PC-3 (cell line): ENCODE measurements at regions not wholly inside any gene's neighbourhood (a gene's known extent, or its start where the extent isn't known, plus 50 kb on each side); places are given as distances from the start of the nearest gene placed in this dataset.
A peak's percentile ranks its signal among the peaks of the same experiment; 100 is the strongest.

Experiments
- ATAC-seq: fragments of 200-7000 bp; cut with Tn5 transposase; 2 replicates; pipeline ENCODE4 v1.9.1; 2020; ENCODE audit warnings: mild to moderate bottlenecking, moderate library complexity
- BruUV-seq: library from RNA; stranded (reverse); fragments of 400-500 nt; replicated peaks from 2 replicates; lab custom pipeline; 2021; lab: Mats Ljungman, UMichigan
- CTCF ChIA-PET: fragments of 300-600 bp; sonication (Branson Sonifier 250); formaldehyde crosslinking; loops from one replicate; lab custom pipeline; 2022; ENCODE audit warnings: antibody characterized with exemption; lab: Charles Lee
- POLR2A ChIA-PET: fragments of 300-600 bp; sonication (Branson Sonifier 250); formaldehyde crosslinking; loops from one replicate; lab custom pipeline; 2022; ENCODE audit warnings: antibody characterized with exemption; ENCODE audit not compliant: unreplicated experiment; lab: Charles Lee
- DNase-seq: peaks from one replicate; pipeline ENCODE4 v3.0.0-alpha.2; 2015
- H2AFZ ChIP-seq: fragments of 300-600 bp; sonication (generic); 2 replicates; pipeline ENCODE4 v1.6.0; 2016; ENCODE audit warnings: antibody characterized with exemption, low read length
- H3F3A ChIP-seq: fragments of 300-600 bp; sonication (generic); one replicate; pipeline ENCODE4 v1.6.0; 2017; ENCODE audit warnings: antibody characterized with exemption, low read length, control low read depth, mild to moderate bottlenecking; ENCODE audit not compliant: unreplicated experiment
- H3K27ac ChIP-seq: fragments of 300-600 bp; sonication (generic); 2 replicates; pipeline ENCODE4 v1.5.1; 2016; ENCODE audit warnings: mild to moderate bottlenecking, low read length
- H3K27me3 ChIP-seq: fragments of 300-600 bp; sonication (generic); 2 replicates; pipeline ENCODE4 v1.6.1; 2016; ENCODE audit warnings: low read length, mixed read lengths
- H3K36me3 ChIP-seq: fragments of 300-600 bp; sonication (generic); 2 replicates; pipeline ENCODE4 v1.6.1; 2016; ENCODE audit warnings: low read depth, mixed run types, low read length, mixed read lengths
- H3K4me1 ChIP-seq: fragments of 300-600 bp; sonication (generic); 2 replicates; pipeline ENCODE4 v1.5.1; 2016; ENCODE audit warnings: low read length; ENCODE audit not compliant: insufficient read depth
- H3K4me2 ChIP-seq: fragments of 300-600 bp; sonication (generic); 2 replicates; pipeline ENCODE4 v1.6.0; 2016; ENCODE audit warnings: low read length
- H3K4me3 ChIP-seq: fragments of 300-600 bp; sonication (generic); 2 replicates; pipeline ENCODE4 v1.5.1; 2016; ENCODE audit warnings: mild to moderate bottlenecking, low read length, mixed read lengths
- H3K79me2 ChIP-seq: fragments of 300-600 bp; sonication (generic); 2 replicates; pipeline ENCODE4 v1.6.1; 2017; ENCODE audit warnings: low read length, mixed read lengths
- H3K9ac ChIP-seq: fragments of 300-600 bp; sonication (generic); 2 replicates; pipeline ENCODE4 v1.6.0; 2016; ENCODE audit warnings: mild to moderate bottlenecking, low read length
- H3K9me2 ChIP-seq: fragments of 300-600 bp; sonication (generic); replicated peaks from 2 replicates; pipeline ENCODE4 v1.6.1; 2016; ENCODE audit warnings: mixed run types, low read length, mixed read lengths
- H3K9me3 ChIP-seq: fragments of 300-600 bp; sonication (generic); 2 replicates; pipeline ENCODE4 v1.6.1; 2016; ENCODE audit warnings: low read length, mixed read lengths
- H4K20me1 ChIP-seq: fragments of 300-600 bp; sonication (generic); 2 replicates; pipeline ENCODE4 v1.6.1; 2016; ENCODE audit warnings: low read length, mixed read lengths
- CTCF ChIP-seq: fragments of 300-600 bp; sonication (generic); conservative IDR thresholded peaks from 2 replicates; pipeline ENCODE4 v1.5.1; 2017; ENCODE audit warnings: antibody characterized with exemption, low read depth, mild to moderate bottlenecking, low read length
- EZH2 ChIP-seq: fragments of 300-600 bp; sonication (generic); IDR thresholded peaks from one replicate; pipeline ENCODE4 v1.6.1; 2017; ENCODE audit warnings: antibody characterized with exemption, mild to moderate bottlenecking, low read length; ENCODE audit not compliant: unreplicated experiment
- EZH2phosphoT487 ChIP-seq: fragments of 300-600 bp; sonication (generic); IDR thresholded peaks from 2 replicates; pipeline ENCODE4 v1.6.1; 2018; ENCODE audit warnings: mild to moderate bottlenecking, antibody characterized with exemption, low read length, borderline replicate concordance
- intact Hi-C: fragments of 100-400 bp; cut with micrococcal nuclease; formaldehyde crosslinking; loops from 2 replicates; pipeline ENCODE4 v1.9.0; 2023

DNA sequence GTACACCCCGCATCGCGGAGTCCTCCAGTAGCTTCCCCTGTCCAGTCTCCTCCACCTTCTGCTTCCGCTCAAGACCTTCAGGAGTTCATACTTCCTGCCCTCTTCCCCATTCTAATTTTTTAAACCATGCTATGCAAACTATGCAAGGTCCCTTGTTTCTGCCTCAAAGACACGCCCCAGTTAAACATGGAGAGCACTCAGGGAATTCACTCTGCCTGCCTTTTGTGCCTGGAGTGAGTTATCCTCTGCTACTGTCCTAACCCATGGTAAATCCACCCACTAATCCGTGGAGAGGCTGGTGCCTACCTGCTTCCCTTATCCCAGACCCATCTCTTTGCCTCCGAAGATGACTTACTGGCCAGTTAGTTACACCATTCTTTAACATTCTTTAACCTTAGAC, 473.7 kb upstream of the JARID2 start:
- H3K79me2 ChIP-seq = no peaks in the 10 kb centered on the region
- ChIA-PET POLR2A (no interaction called here), CTCF (no interaction called here)
- no peaks in the 10 kb centered on the region for H3K9me2 ChIP-seq
- intact Hi-C loops = no loop called here
- H3K27me3 ChIP-seq = no peaks in the 10 kb centered on the region
- no peaks in the 10 kb centered on the region for H3K9me3 ChIP-seq
- no peaks in the 10 kb centered on the region for H3K4me1 ChIP-seq
- no peak overlapping the region for H3K4me3 ChIP-seq
- no peaks in the 10 kb centered on the region for H3K36me3 ChIP-seq
- H3K9ac ChIP-seq = no peak overlapping the region
- no TSS peak for BruUV-seq
- DNase-seq (no peak), ATAC-seq (no peak)
- TF ChIP-seq EZH2 = no peak
- TF ChIP-seq EZH2phosphoT487 = no peak
- TF ChIP-seq CTCF = no peak
- H3F3A ChIP-seq = no peaks in the 10 kb centered on the region
- H3K4me2 ChIP-seq = no peak overlapping the region
- 0 out of 2 replicates have a peak overlapping the region, but pooled peaks have one; percentile 15 for H2AFZ ChIP-seq
- H3K27ac ChIP-seq = no peak overlapping the region
- H4K20me1 ChIP-seq = no peaks in the 10 kb centered on the region

DNA sequence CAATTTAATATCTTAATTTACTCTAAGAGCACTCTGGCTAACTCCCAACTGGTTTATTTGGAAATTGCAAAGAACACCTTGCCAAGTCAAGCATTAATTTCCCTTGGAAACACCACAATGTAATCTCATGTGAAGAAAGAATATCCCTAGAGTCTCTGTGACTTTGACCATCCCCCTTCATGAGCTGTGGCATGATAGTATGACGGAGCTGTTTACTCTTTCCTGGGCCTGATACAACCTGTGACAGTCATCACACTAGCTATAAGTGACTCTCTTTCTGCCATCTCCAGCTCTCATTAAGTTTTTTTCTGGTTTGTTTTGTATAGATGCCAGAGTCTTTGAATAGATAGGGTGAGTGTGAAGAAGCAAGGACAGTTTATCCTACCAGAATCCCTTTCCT, 470.3 kb upstream of the JARID2 start:
- Histone ChIP-seq H2AFZ (no peak overlapping the region), H3K36me3 (no peaks in the 10 kb centered on the region), H3K9ac (no peak overlapping the region), H3K9me3 (no peaks in the 10 kb centered on the region), H3K27me3 (no peaks in the 10 kb centered on the region), H3K4me3 (no peak overlapping the region), H4K20me1 (no peaks in the 10 kb centered on the region), H3K4me1 (no peaks in the 10 kb centered on the region), H3K4me2 (no peak overlapping the region), H3K27ac (no peak overlapping the region), H3F3A (no peaks in the 10 kb centered on the region), H3K9me2 (no peaks in the 10 kb centered on the region), H3K79me2 (no peaks in the 10 kb centered on the region)
- no TSS peak for BruUV-seq
- ChIA-PET POLR2A (no interaction called here), CTCF (no interaction called here)
- intact Hi-C loops = no loop called here
- TF ChIP-seq CTCF = no peak
- TF ChIP-seq EZH2 = no peak
- TF ChIP-seq EZH2phosphoT487 = no peak
- DNase-seq (no peak), ATAC-seq (no peak)

DNA sequence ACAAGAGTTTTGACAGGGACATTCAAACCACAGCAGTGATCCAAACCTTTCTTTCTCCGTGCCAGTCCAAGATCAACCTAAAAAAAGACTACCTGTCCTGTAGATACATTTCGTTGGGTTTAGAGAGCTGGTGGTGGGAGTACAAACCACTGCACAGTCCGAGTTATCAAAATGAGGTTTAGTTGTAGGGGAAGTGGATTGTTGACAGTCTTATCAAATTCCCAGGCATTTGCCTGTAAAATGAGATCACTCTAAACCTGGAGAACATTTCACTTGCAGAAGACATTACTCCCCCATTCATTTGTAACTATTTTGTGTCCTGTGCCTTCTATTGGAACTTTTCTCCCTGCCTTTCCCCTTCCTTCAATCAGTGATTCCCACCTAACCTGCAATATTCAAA, 469.6 kb upstream of the JARID2 start:
- no peak overlapping the region for H3K4me3 ChIP-seq
- CTCF ChIA-PET = no interaction called here

More for the DNA sequence above, 469.6 kb upstream of the JARID2 start:
- no peaks in the 10 kb centered on the region for H4K20me1 ChIP-seq
- no peak overlapping the region for H2AFZ ChIP-seq
- BruUV-seq = no TSS peak
- H3K4me2 ChIP-seq = no peak overlapping the region
- no peaks in the 10 kb centered on the region for H3K36me3 ChIP-seq
- H3K4me1 ChIP-seq = no peaks in the 10 kb centered on the region
- no peaks in the 10 kb centered on the region for H3K9me2 ChIP-seq
- DNase-seq (no peak), ATAC-seq (no peak)
- TF ChIP-seq EZH2phosphoT487 (no peak), EZH2 (no peak), CTCF (no peak)
- H3K27ac ChIP-seq = no peak overlapping the region
- H3K9ac ChIP-seq = no peak overlapping the region
- no peaks in the 10 kb centered on the region for H3K27me3 ChIP-seq
- no peaks in the 10 kb centered on the region for H3K79me2 ChIP-seq
- no peaks in the 10 kb centered on the region for H3F3A ChIP-seq
- POLR2A ChIA-PET = no interaction called here
- no peaks in the 10 kb centered on the region for H3K9me3 ChIP-seq
- intact Hi-C loops = no loop called here
